Fibroblast of the aortic adventitia (primary cell): ENCODE measurements at regions not wholly inside any gene's neighbourhood (a gene's known extent, or its start where the extent isn't known, plus 50 kb on each side); places are given as distances from the start of the nearest gene placed in this dataset.

Experiments
- DNase-seq: peaks from one replicate; pipeline ENCODE4 v3.0.0-alpha.2; 2010; ENCODE audit warnings: low read depth
- H3K4me3 ChIP-seq: 2 replicates; pipeline ENCODE4 v1.5.1; 2011; ENCODE audit warnings: low read depth, mild to moderate bottlenecking, control low read depth, low read length, moderate library complexity
- TF ChIP-seq, protein P1 (sequence below): IDR thresholded peaks from 2 replicates; pipeline ENCODE4 v1.5.1; 2011; ENCODE audit warnings: mild to moderate bottlenecking, low read length, control low read depth, inconsistent platforms; ENCODE audit not compliant: insufficient read depth

DNA sequence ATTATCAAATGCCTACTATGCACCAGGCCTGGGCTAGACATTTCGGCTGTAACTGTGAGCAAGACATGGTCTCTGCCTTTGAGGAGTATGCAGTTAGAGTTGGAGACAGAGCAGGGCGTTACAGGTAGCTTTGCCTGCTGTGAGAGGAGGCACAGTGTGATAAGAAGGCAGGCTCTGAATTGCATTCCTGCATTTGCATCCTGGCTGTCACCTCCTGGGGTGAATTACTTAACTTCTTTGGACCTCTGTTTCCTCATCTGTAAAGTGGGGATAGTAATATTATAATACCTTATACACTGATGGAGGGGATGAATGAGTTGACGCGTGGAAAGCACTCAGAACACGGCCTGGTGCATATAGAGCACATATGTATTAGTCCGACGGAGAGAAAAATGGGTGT, 118.1 kb upstream of the ARHGAP20 start:
- TF ChIP-seq, protein P1, sequence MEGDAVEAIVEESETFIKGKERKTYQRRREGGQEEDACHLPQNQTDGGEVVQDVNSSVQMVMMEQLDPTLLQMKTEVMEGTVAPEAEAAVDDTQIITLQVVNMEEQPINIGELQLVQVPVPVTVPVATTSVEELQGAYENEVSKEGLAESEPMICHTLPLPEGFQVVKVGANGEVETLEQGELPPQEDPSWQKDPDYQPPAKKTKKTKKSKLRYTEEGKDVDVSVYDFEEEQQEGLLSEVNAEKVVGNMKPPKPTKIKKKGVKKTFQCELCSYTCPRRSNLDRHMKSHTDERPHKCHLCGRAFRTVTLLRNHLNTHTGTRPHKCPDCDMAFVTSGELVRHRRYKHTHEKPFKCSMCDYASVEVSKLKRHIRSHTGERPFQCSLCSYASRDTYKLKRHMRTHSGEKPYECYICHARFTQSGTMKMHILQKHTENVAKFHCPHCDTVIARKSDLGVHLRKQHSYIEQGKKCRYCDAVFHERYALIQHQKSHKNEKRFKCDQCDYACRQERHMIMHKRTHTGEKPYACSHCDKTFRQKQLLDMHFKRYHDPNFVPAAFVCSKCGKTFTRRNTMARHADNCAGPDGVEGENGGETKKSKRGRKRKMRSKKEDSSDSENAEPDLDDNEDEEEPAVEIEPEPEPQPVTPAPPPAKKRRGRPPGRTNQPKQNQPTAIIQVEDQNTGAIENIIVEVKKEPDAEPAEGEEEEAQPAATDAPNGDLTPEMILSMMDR, result no peak
- no peak for DNase-seq
- no peak overlapping the region for H3K4me3 ChIP-seq

DNA sequence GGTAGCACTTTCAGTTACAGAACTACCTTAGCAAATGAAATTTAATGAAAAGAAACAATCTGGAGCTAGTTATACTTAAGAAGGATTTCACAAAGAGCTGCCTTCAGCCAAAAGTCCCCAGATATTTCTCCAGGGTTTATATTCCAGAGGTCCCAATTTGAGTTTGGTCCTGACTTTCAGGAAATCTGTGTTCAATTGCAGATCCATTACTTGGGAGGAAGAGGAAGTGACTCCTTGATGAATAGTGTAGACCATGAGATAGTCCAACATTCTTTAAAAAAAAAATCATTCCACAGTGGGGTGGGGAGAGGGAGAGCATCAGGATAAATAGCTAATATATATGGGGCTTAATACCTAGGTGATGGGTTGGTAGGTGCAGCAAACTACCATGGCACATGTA, 117.6 kb upstream of the ARHGAP20 start:
- DNase-seq, result peak; percentile 47
- H3K4me3 ChIP-seq, result no peak overlapping the region
- TF ChIP-seq, protein P1, result no peak

DNA sequence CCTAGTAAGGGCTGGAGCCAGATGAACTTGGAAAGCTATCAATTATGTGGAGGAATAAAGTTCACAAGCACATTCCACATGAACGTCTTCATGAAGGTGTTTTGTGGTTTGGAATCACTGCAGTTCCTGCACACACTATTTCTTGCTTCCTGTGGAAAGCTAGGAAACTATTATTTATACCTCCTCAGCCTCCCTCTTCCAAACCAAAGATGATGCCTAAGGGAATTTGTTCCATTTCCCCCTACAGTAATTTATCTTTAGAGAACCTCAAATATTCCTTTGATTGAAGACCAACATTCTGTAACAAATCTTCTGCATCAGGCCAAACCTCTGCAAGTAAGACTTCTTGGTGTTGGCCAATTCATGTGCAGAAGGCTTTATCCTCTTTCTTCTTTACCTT, 115.8 kb upstream of the ARHGAP20 start:
- DNase-seq, result peak; percentile 45

DNA sequence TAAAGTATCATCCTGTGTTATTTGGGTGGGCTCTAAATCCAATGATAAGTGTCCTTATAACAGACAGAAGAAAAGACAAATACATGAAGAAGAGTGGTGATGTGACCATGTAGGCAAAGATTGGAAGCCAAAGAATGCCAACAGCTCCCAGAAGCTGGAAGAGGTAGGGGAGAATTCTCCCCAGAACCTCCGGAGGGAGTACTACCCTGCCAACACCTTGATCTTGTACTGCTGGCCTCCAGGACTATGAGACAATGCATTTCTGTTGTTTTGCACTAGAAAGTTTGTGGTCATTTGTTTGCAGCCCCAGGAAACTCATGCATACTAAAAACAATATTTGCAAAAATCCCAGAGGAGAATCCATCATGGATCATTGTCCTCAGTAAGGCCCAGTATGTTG, 115.0 kb upstream of the ARHGAP20 start:
- TF ChIP-seq, protein P1, result no peak
- no peak for DNase-seq

More for the DNA sequence above, 115.8 kb upstream of the ARHGAP20 start:
- H3K4me3 ChIP-seq, result no peak overlapping the region
- TF ChIP-seq, protein P1, result no peak

DNA sequence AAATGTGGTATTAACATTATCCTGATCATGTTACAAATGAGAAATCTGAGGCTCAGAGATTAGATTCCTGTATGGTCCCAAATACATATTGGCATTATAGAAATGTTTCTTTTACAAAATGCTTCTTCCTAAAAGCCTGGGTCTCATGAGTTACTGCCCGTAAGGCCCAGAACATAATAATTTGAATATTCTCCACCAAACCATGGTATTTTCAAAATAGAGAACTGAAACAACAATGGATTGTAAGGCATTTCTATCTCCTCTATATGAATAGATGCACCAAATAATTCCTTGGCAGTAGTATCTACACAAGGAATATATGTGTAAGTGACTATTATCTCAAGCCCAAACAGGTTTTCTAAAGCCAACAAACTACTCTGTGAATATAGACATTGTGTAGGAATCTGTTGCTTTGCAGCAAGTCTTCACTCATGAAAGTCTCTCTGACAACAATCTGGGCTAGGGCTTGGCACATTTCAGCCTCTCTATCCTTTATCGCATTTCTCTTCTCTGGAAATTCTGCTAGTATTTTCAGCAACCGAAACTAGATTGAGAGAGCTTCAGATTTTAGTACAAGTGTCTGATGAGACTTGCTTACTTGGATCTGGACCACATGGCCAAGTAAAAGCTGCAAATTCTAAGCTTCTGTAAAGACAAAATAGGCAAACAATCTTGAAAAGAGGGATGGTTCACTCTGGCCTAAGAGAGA, 112.8 kb upstream of the ARHGAP20 start:
- TF ChIP-seq, protein P1, result no peak
- H3K4me3 ChIP-seq, result no peak overlapping the region
- DNase-seq, result no peak

More for the DNA sequence above, 115.0 kb upstream of the ARHGAP20 start:
- no peak overlapping the region for H3K4me3 ChIP-seq

DNA sequence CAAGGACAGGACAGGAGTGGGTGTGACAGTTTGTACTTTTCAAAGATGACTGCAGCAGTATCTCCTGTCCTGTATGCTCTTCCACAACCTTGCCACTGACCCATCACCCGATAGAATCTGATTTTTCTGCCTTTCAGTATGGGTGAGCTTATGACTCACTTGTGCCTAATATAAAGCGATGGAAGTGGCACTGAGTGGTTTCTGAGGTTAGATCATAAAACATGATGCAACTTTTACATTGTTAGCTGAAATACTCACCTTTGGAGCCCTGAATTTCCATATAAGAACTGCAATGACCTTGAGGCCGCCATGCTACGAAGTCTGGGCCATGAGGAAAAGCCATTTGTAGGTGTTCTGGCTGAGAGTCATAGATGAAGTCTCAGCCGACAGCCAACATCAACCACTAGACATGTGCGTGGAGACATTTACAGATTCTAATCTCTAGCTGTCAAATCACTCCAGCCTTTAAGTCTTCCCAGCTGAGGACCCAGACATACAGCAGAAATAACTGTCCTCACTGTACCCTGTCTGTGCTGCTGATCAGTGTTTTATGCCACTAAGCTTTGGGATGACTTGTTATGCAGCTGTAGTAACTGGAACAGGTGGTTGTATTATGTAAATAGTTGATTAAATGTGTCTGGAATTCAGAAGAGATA, 105.9 kb upstream of the ARHGAP20 start:
- TF ChIP-seq, protein P1, result no peak

More for the DNA sequence above, 105.9 kb upstream of the ARHGAP20 start:
- peak; percentile 61 for DNase-seq
- no peak overlapping the region for H3K4me3 ChIP-seq
